NOMO-1 (cell line): ENCODE measurements at regions not wholly inside any gene's neighbourhood (a gene's known extent, or its start where the extent isn't known, plus 50 kb on each side); places are given as distances from the start of the nearest gene placed in this dataset.
"Not testable (repeated sequence)": the region's sequence is repeated elsewhere in the genome, so short reads cannot be mapped to it uniquely, and the experiment has no call there.

Source experiments
- DNase-seq, 2 experiments: peaks; one replicate each; lab custom pipeline; 2025; ENCODE audit not compliant: unreplicated experiment in 2 of 2; lab: John Stamatoyannopoulos, UW

GRCh38 chr5:67827541-67827940 is 388.0 kb upstream of the PIK3R1 start:
- DNase-seq: no peak

GRCh38 chr5:67824852-67825251 is 390.7 kb upstream of the PIK3R1 start:
- DNase-seq: no peak

DNA sequence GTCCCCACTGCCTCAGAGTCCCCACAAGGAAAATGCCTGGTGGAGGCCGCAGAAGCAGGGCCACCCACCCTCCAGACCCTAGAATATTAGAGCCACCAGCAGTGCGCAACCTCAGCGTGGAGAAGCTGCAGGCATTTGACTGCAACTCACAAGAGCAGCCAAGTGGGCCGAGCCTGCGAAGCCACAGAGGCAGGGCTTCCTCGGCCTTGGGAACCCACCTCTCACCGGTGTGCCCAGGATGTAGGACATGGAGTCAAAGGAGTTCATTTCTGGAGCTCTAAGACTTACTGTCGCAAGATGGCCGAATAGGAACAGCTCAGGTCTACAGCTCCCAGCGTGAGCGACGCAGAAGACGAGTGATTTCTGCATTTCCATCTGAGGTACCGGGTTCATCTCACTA is 397.9 kb upstream of the PIK3R1 start:
- DNase-seq: no peak

DNA sequence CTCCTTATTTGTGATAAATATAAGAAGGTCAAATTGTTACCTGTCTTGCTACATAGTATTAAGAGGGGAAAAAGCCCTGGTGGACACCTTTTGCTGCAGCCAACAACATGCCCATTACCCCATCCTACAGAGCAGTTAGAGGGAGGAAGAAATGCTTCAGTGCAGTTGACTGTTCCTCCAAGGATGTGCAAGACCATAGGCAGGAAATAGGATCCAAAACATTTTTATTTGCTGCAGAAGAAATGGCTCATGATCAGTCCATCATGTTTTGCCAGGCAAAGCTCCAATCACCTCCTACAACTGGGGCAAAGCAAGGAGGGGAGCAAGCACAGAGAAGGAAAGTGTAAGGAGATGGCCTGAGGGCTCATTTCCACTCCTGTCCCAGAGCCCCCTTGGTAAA is 399.1 kb upstream of the PIK3R1 start:
- no peak for DNase-seq

GRCh38 chr5:67815455-67816391 is 399.8 kb upstream of the PIK3R1 start:
- peak in 1 of 2 experiments; percentile 11 for DNase-seq

GRCh38 chr5:67814569-67815311 is 400.8 kb upstream of the PIK3R1 start:
- DNase-seq: peak; percentile 40 to 58

GRCh38 chr5:67813877-67814539 is 401.5 kb upstream of the PIK3R1 start:
- DNase-seq: no peak

- no peak for DNase-seq
These were observed 406.0 kb upstream of the PIK3R1 start for GRCh38 chr5:67809589-67809988.

DNA sequence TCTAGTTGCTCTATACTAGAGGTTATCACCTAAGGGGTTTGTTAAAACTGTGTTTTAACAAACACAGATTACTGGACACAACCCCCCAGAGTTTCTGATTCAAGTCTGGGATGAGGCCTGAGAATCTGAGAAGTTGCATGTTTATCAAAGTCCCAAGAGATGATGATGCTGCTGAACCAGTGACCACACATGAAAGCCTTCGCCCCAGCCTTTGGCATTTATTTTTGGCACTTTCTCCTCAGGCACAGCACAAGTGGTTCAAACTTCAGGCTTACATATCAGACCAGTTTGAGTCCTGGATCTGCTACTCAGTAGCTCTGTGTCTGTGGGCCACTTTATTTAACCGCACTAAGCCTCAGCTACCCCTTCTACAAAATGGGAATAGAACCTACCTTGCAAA is 407.2 kb upstream of the PIK3R1 start:
- no peak for DNase-seq

GRCh38 chr5:67807439-67807888 is 408.1 kb upstream of the PIK3R1 start:
- no peak for DNase-seq

DNA sequence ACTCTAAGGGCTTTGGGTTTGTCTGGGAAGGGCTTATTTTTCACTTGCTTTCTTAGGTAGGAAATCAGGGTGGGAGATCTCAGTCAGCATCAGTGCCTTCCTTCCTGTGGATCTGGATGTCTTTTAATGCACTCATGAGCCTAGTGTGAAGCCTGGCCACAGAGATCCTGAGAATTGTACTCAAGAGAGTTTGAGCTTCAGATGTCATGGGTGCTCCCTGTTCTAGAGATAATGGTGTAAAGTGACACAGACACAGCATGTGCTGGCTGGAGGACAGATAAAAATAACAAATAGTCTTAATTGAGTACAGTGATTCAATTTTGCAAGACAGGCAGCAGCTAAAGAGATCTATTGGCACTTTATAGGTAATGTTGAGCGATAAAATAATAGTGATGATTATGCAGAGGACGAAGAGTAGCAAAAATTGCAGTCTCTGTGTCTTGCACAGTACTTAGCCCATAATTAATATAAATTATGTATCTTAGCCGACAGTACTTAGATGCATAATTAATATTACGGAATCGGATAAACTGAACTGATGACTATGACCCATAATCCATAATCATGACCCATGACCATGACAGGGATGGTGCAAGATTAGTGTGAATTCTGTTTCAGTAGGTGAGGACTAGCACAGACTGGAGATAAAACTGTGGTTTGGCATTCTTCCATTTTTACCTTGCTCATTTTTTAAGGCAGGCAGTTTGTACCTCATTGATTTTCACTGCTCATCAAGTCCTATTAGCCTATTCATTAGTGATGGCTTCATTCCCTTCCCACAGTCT is 408.7 kb upstream of the PIK3R1 start:
- DNase-seq: no peak

GRCh38 chr5:67805666-67806348 is 409.7 kb upstream of the PIK3R1 start:
- no peak for DNase-seq

GRCh38 chr5:67802766-67803165 is 412.8 kb upstream of the PIK3R1 start:
- no peak for DNase-seq

DNA sequence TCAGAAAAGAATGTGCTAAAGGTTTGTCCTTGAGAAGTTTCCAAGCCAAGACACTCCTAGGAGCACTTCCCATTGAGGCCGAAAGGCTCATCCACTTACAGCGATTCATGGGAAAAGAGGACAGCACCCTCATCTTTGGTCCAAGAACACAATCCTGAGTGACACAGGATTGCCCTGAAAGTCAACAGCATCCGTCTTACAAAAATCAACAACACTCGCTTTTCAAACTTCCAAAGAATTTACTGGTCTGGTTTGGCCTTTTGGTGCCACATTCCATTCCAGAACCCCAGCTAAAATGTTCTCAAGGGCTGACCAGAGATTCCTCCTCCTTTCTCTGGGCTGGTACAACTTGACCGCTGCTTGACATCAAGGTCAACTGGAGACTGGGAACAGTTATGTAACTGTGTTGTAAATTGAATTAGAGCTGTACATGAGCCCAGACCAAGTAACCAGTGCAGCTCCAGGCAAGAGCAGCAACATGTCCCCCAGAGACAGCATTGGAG is 415.8 kb upstream of the PIK3R1 start:
- DNase-seq: no peak

DNA sequence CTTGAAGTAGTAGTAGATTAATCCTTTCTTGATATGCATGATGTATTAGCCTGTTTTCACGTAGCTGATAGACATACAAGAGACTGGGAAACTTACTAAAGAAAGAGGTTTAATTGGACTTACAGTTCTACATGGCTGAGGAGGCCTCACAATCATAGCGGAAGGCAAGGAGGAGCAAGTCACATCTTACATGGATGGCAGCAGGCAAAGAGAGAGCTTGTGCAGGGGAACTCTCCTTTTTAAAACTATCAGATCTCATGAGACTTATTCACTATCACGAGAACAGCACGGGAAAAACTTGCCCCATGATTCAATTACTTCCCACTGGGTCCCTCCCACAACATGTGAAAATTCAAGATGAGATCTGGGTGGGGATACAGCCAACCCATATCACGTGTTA is 417.1 kb upstream of the PIK3R1 start:
- DNase-seq: not testable (repeated sequence)

- DNase-seq: no peak
These were observed 419.6 kb upstream of the PIK3R1 start for GRCh38 chr5:67795781-67796477.

GRCh38 chr5:67793966-67794365 is 421.6 kb upstream of the PIK3R1 start:
- DNase-seq: no peak

DNA sequence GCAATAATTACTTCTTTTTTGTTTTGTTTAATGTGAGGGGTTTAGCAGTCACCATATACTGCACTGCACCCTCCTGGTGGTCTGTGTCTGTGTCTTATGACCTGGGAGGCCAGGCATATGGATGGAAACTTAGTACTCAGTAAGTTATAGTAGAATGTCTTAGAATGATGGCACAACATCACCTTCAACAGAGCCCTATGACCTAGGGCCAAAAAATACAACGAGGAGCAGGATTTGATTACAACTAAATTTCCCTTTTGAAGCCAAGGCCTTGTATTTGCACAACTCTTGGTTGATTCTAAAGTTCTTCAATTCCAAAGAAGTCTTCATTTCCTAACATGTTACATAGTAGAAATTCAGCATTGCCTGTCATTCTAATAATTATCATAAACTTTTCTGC is 422.1 kb upstream of the PIK3R1 start:
- DNase-seq: no peak

DNA sequence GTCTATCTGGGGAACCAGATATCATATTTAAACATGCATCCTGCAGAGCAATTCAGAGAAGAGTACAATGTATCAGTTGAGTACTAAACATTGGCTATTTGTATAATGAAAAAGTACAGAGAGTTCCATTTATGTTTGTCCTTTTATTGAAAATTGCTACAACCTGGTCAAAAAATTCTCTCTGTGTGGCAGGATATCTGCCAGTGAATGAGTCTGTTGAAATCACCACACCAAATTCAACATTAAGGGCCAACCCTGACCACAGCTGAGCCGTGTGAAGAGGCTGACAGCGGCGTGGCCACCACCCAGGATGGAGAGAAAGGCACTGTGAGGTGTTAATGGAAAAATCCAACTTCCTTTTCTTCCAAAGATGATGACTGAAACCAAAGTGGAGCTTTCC is 422.7 kb upstream of the PIK3R1 start:
- no peak for DNase-seq
